ENCODE measurements at regions not wholly inside any gene's neighbourhood (a gene's known extent, or its start where the extent isn't known, plus 50 kb on each side); places are given as distances from the start of the nearest gene placed in this dataset.

- H3K4me3 ChIP-seq (ENCODE audit: low read length), result no peak overlapping the region
- Mint-ChIP-seq H3K4me1 (no peaks in the 10 kb centered on the region), H3K4me3 (no peak overlapping the region), H3K9me3 (peaks cover 13 to 20% of the 10 kb centered on the region in 2 donors), H3K27ac (no peak overlapping the region), H3K36me3 (no peaks in the 10 kb centered on the region), H3K27me3 (ENCODE audit: low read depth in 2 of 2) (no peaks in the 10 kb centered on the region)
- TF ChIP-seq, protein P1, sequence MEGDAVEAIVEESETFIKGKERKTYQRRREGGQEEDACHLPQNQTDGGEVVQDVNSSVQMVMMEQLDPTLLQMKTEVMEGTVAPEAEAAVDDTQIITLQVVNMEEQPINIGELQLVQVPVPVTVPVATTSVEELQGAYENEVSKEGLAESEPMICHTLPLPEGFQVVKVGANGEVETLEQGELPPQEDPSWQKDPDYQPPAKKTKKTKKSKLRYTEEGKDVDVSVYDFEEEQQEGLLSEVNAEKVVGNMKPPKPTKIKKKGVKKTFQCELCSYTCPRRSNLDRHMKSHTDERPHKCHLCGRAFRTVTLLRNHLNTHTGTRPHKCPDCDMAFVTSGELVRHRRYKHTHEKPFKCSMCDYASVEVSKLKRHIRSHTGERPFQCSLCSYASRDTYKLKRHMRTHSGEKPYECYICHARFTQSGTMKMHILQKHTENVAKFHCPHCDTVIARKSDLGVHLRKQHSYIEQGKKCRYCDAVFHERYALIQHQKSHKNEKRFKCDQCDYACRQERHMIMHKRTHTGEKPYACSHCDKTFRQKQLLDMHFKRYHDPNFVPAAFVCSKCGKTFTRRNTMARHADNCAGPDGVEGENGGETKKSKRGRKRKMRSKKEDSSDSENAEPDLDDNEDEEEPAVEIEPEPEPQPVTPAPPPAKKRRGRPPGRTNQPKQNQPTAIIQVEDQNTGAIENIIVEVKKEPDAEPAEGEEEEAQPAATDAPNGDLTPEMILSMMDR (IDR thresholded peaks at IDR 0.05), result no peak
- H3K4me1 ChIP-seq (ENCODE audit: control insufficient read depth, insufficient read depth, low read length), result no peaks in the 10 kb centered on the region
- no peak for DNase-seq
- H3K27me3 ChIP-seq (ENCODE audit: control insufficient read depth, insufficient read depth, low read length), result no peaks in the 10 kb centered on the region
- intact Hi-C loops (cut with micrococcal nuclease), result no loop called here
- no peak for ATAC-seq
- peaks cover 8% of the 10 kb centered on the region for H3K9me3 ChIP-seq (ENCODE audit: control insufficient read depth, insufficient read depth, low read length)
- no peaks in the 10 kb centered on the region for H3K36me3 ChIP-seq (ENCODE audit: control insufficient read depth, insufficient read depth, low read length)
- 75% methylated on average over 6 of the region's 10 CpGs for WGBS (ENCODE audit: insufficient coverage)
- H3K27ac ChIP-seq (ENCODE audit: low read length), result no peak overlapping the region
These were observed 526.5 kb upstream of the NUDT12 start for GRCh38 chr5:104088876-104089778.

DNA sequence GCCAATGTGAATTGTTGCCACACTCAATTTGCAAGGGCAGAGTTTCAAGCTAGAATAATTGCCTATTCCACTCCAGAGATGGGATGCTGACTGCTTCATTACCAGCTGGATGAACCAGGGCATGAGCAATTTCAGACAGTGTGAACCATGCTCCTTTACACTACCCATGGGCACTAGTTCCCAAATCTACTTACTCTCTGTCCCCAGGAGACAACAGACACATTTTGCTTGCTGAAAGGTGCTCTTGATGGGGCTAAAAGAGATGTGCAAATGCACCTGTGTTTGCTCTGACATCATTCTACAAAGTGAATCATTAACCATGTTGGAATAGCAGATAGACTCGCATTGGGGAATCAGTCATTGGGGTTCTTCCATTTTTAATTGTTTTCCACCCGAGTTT, 522.3 kb upstream of the NUDT12 start:
- Histone ChIP-seq H3K4me1 (ENCODE audit: control insufficient read depth, insufficient read depth, low read length) (no peaks in the 10 kb centered on the region), H3K36me3 (ENCODE audit: control insufficient read depth, insufficient read depth, low read length) (no peaks in the 10 kb centered on the region), H3K4me3 (ENCODE audit: low read length) (no peak overlapping the region), H3K27ac (ENCODE audit: low read length) (no peak overlapping the region), H3K9me3 (ENCODE audit: control insufficient read depth, insufficient read depth, low read length) (peaks cover 8% of the 10 kb centered on the region), H3K27me3 (ENCODE audit: control insufficient read depth, insufficient read depth, low read length) (no peaks in the 10 kb centered on the region)
- Mint-ChIP-seq H3K36me3 (no peaks in the 10 kb centered on the region), H3K27me3 (ENCODE audit: low read depth in 2 of 2) (no peaks in the 10 kb centered on the region), H3K4me1 (no peaks in the 10 kb centered on the region), H3K9me3 (peaks cover 21 to 31% of the 10 kb centered on the region in 2 donors), H3K4me3 (no peak overlapping the region), H3K27ac (no peak overlapping the region)
- DNase-seq (no peak), ATAC-seq (no peak)
- 100% methylated on average over 1 of the region's 2 CpGs for WGBS (ENCODE audit: insufficient coverage)
- TF ChIP-seq, protein P1 (IDR thresholded peaks at IDR 0.05), result no peak
- intact Hi-C loops (cut with micrococcal nuclease), result no loop called here

GRCh38 chr5:104082754-104083153, 520.2 kb upstream of the NUDT12 start:
- Mint-ChIP-seq H3K27me3 (ENCODE audit: low read depth in 2 of 2) (no peaks in the 10 kb centered on the region), H3K9me3 (peaks cover 15 to 20% of the 10 kb centered on the region in 2 donors), H3K36me3 (no peaks in the 10 kb centered on the region), H3K27ac (no peak overlapping the region), H3K4me3 (no peak overlapping the region), H3K4me1 (no peaks in the 10 kb centered on the region)
- intact Hi-C loops (cut with micrococcal nuclease), result no loop called here
- no peak overlapping the region for H3K4me3 ChIP-seq (ENCODE audit: low read length)
- no peaks in the 10 kb centered on the region for H3K4me1 ChIP-seq (ENCODE audit: control insufficient read depth, insufficient read depth, low read length)
- DNase-seq (no peak), ATAC-seq (no peak)
- no peaks in the 10 kb centered on the region for H3K9me3 ChIP-seq (ENCODE audit: control insufficient read depth, insufficient read depth, low read length)
- H3K27me3 ChIP-seq (ENCODE audit: control insufficient read depth, insufficient read depth, low read length), result no peaks in the 10 kb centered on the region
- TF ChIP-seq, protein P1 (IDR thresholded peaks at IDR 0.05), result no peak
- WGBS (ENCODE audit: insufficient coverage), result no CpG with 5 or more reads among the region's 2 CpGs
- no peaks in the 10 kb centered on the region for H3K36me3 ChIP-seq (ENCODE audit: control insufficient read depth, insufficient read depth, low read length)
- no peak overlapping the region for H3K27ac ChIP-seq (ENCODE audit: low read length)

- intact Hi-C loops (cut with micrococcal nuclease), result no loop called here
- H3K4me1 Mint-ChIP-seq, result no peaks in the 10 kb centered on the region
- H3K27me3 ChIP-seq (ENCODE audit: control insufficient read depth, insufficient read depth, low read length), result no peaks in the 10 kb centered on the region
- H3K9me3 ChIP-seq (ENCODE audit: control insufficient read depth, insufficient read depth, low read length), result no peaks in the 10 kb centered on the region
- H3K9me3 Mint-ChIP-seq, result peaks cover 13 to 18% of the 10 kb centered on the region in 2 donors
- no peaks in the 10 kb centered on the region for H3K27me3 Mint-ChIP-seq (ENCODE audit: low read depth in 2 of 2)
- H3K4me3 Mint-ChIP-seq, result no peak overlapping the region
- DNase-seq, result no peak
- H3K4me3 ChIP-seq (ENCODE audit: low read length), result no peak overlapping the region
- H3K36me3 Mint-ChIP-seq, result no peaks in the 10 kb centered on the region
- TF ChIP-seq, protein P1 (IDR thresholded peaks at IDR 0.05), result no peak
- ATAC-seq, result no peak
- no peaks in the 10 kb centered on the region for H3K36me3 ChIP-seq (ENCODE audit: control insufficient read depth, insufficient read depth, low read length)
- H3K27ac ChIP-seq (ENCODE audit: low read length), result no peak overlapping the region
- H3K4me1 ChIP-seq (ENCODE audit: control insufficient read depth, insufficient read depth, low read length), result no peaks in the 10 kb centered on the region
- no peak overlapping the region for H3K27ac Mint-ChIP-seq
These were observed 518.6 kb upstream of the NUDT12 start for GRCh38 chr5:104081232-104081631.

Measured in natural killer cell (primary cell).